DMS 273 treated with DMSO at 0.1 percent for 48 hours (cell line): ENCODE measurements at regions not wholly inside any gene's neighbourhood (a gene's known extent, or its start where the extent isn't known, plus 50 kb on each side); places are given as distances from the start of the nearest gene placed in this dataset.

Experiments
- DNase-seq: peaks from one replicate; lab custom pipeline; 2025; lab: John Stamatoyannopoulos, UW

DNA sequence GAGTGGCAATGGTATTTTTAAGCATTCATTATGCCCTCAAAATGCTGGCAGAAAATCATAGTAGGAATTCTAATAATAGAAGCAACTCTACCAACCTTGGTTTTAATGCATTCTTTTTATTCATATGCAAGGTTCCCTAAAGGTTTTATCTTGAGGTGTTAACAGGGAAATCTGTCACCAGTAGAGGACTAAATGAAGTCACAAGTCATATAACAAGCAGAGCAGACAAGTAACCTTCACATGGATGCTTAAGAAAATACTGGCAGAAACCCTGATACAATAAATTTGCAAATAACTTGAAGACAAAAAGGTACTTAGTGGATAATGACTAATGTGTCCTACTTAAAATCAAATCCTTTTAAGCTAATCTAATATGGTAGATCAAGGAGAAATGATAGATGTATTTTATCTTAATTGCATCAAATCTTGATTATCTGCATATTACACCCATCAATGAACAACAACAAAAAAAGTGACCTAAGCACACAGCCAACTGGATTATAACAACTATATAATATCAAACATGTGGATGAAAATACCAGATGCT lies 73.3 kb downstream of the RFC3 start:
- DNase-seq, result no peak

DNA sequence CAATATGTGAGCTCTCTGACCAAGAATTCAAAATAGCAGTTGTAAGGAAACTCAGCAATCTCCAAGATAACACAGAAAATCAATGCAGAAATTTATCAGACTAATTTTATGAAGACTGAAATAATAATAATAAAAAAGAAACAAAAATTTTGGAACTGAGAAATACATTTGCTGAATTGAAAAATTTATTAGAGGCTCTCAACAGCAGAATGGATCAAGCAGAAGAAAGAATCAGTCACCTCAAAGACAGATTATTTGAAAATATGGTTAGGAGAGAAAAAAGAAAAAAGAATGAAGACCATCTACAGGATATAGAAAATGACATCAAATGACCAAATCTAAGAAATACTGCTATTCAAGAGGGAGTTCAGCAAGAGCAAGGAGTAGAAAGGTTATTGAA lies 75.6 kb downstream of the RFC3 start:
- DNase-seq, result no peak

DNA sequence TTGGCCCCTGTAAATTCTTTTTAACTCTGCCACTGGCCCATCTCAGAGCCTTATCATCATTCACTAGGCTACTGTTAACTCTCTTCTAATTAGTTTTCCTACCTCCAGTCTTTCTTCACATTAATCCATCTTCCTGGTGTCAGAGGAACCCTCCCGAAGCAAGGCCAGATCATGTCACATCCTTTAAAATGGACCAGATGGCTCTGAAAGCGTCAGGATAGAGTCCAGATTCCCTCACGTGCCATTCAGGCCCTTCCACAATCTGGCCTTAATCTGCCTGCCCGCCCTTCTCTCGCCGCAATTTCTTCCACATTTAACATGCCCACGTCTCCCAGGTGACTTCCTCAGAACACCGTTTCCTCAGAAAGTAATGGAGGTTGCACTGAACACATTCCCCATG lies 86.5 kb downstream of the RFC3 start:
- no peak for DNase-seq

DNA sequence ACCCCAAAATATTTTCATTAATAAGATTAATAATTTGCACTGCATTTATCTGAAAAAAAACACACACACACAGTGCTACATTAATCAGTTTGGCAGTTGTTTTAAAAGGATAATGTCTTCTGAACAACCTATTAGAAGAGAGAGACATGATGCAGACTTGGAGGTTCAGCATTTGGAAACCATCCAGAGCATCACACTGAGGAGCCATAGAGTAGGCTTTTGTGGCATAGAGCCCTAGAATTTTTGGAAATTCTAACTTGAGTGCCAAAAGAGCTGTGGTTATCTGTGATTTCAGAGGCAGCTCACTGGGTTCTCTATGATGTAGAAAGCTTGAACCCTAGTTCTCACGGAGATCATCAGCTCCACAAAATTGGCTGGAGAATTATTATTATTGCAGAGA lies 90.2 kb downstream of the RFC3 start:
- DNase-seq, result no peak

DNA sequence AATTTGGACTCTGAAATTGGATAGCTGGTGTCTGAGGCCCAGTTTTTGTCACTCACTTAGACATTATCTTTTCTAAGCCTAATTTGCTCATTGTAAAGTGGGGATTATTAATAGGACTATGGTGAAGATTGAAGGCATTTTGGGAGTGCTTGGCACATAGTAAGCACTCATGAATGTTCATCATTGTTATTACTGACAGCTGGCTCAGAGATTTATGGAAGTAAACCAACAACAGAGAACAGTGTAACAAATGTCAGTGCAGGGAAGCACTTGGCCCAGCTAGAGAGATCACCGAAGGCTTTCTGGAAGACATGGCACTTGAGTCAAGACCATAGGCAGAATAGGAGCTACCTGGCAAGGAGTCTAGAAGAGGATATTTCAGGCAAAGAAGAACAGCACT lies 92.3 kb downstream of the RFC3 start:
- DNase-seq, result no peak

DNA sequence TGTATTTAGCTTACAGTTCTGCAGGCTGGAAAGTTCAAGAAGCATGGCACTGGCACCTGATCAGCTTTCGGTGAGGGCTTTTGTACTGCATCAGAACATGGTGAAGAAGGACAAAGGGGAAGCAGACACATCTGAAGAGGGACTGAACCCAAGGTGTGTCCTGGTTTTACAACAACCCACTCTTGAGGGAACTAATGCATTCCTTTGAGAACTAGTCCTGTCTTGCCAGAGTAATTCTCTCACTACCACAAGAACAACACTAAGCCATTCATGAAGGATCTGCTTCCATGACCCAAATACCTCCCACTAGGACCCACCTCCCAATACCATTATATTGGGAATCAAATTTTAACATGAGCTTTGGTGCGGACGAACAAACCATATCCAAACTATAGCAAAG lies 93.6 kb downstream of the RFC3 start:
- DNase-seq, result no peak

DNA sequence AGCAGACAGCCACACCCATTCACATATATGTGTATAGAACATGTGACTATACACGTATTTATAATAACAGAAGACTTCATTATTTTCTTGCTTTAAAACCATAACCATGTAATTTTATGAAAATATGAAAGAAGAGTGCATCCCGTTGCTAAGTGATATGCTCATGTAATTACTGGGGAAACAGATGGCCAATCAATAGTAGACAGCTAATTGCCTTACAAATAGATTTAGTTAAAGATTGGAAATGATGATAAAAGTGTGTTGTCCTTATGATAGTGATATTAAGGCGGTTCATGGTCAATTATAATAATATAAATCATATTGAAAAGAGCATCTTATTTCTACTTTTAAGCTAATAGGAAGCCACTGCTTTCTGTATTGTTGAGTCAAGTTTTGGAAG lies 95.9 kb downstream of the RFC3 start:
- DNase-seq, result peak; percentile 4

DNA sequence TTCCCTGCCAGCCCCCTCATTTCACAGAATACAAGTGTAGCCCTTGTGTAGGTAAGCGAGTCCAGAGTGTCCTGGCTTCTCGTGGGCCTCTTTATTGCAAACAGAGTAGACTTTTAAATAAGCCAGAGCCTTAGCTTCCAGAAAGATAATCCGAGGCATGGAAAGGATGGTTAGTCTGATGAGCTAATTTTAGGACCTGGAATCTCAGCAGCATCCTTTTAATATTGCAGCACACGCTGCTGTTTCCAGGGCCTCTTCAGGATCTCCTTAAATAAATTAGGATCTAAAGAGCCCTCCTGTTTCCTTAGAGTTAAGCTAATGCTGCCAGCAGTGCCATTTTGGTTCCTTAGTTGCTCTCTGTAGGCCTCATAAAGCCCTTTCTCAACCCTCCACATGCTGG lies 99.2 kb downstream of the RFC3 start:
- no peak for DNase-seq

DNA sequence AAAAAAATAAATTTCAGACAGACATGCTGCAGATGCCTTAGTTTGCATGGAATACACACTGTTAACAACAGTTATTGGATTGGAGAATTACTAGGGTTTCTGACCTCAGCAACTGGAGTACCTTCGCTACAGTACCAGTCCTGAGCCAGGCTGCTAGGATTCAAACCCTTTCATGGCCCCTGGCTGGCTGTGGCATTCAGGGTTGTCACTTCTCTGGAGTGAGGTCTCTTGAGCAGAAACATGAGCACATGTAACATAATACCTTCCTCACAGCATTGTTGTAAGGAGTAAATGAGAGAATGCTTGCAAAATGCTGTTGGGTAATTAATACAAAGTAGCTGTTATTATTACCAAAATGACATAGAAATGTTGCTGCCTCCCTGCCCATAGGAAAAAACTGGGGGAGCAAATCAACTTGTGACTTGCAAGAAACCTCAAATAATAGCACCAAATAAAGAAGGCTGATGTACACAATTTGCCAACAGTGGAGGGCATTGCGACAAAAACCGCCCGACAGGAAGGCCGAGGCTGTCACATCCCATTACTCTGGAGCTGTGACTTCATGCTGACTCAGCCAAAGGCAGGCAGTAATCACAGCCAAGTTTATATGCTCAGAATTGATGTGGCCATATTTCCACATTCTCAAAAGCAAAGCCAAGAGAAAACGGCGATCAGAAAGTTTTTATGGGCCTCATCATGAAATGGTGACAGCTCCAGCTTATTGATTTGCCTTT lies 100.4 kb downstream of the RFC3 start:
- no peak for DNase-seq

DNA sequence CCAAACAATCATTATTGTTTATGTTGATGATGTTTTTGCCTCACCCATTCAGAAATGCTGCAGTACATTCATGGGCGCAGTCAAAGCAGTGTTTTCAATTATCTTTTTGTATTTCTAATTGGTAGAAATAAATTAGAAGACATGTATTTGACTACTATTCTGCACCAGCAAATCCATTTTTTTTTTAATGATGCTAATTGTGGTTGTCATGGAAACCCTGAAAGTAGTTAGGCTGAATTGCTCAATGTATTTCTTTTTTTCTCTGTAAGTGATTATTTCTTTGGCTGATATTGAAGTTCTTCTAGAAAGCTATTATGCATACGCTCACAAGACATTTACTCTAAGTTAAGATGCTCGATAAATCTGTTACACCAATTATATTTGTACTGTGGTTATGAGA lies 101.2 kb downstream of the RFC3 start:
- no peak for DNase-seq

DNA sequence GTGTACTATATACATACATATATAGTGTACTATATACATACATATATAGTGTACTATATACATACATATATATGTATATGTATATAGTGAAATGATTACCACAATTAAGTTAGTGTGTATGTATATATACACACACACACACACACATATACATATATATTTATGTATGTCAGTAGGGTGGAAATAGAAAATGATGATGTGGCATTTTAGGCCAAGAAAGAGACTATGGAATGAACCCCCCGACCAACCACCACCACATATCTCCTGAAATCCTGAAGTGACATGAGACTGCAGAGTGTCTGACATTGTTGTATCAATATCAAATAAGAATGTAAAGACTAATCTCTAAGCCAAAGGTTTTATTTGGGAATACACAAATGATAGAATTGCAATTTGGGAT lies 107.6 kb downstream of the RFC3 start:
- no peak for DNase-seq

DNA sequence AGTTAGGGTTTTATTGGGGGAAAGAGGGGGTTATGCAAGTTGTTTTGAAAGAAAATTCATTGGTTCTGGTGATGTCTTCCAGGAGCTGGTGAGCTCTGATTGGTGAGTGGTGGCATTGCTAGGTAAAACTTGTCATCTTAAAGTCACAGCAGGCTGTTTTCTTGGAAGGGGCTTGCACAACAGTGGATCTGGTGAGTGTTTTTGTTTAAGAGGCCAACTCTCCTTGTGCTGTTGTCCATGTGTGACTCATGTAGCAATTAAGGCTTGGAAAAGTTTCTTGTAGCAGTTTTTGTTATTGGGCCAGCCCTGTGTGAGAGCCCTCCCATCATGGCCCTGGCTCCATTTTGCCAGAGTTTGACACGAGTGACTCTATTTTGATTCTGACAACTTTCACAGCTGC lies 109.4 kb downstream of the RFC3 start:
- no peak for DNase-seq

DNA sequence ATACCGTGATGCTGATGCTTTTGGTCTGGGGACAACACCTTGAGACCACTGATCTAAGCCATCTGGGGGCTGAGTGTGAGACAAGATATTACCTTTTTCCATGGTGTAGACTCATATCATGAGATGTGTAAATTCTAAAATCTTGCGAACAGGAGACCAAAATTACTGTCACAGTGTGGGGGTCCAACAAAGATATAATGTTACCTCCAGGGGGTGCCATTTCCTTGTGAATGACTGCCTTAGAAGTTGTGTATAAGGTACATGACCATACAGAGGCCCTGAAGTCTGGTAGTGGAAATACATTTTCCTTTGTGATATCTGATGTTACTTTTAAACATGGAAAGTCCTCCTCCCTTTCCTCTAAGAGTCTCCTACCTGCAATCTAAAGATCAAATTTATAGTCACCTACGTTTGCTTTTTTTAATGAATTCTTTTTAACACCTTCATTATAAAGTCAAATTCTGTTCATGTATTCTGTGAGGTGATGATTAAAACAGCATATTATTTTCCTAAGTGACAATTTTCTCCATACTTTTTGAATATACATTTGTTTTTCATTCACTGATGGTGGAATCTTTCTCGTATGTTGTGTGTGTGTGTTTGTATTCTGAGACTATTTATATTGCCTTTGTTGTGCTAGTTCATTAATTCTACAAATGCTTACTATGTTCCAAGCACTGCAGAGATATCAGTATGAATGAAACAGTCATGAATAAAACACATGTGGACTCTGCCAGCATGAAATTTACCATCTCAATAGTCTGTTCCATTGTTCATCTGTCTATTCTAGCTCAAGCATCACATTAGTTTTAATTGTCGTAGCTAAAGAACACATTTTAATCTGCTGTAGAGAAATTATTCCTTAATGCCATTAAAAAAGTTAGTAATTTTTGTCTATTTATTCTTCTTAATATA lies 113.7 kb downstream of the RFC3 start:
- no peak for DNase-seq

DNA sequence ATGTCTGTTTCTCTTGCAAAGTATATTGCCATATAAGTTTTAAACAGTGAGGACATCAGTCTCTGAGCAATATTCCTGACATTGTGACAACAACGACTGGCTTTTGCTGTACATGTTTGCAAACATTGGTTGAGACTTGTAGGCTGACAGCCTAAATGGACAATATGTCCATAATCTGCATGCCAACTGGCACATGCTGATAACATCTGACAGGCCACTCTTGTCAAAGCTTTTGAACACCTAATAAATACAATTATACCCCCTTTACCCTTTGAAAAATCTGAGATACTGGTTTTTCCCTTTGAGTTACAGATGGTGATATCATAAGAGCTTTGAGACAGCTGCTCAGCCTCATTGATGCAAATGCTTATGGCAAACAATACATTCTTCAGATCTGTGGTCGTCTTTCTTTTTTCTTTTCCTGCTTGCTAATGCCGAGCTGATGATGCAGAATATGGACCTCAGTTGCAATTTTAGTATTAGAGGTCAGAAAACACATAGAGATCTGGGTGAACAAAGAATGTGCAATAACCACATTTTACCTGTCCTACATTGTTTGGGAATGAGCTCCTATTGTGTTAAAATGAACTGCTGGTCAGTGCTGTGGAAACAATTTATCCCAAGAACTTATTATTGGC lies 114.9 kb downstream of the RFC3 start:
- peak; percentile 48 for DNase-seq

DNA sequence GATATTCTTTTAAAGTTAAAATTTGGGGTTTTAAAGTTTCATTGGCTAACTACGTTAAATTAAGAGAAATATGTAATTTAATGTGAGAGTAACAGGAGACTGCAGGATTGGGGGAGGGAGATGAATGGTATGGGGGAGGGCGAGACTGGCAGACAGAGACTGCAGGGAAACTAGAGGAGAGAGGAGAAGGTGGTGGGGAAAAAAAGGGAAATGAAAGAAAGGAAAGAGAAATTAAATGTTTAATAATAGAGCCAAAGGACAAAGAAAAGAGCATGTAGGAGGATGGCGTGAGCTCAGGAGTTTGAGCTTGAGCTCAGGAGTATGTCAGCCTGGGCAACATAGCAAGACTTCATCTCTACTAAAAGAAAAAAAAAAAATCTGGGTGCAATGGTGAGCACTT lies 115.9 kb downstream of the RFC3 start:
- no peak for DNase-seq

DNA sequence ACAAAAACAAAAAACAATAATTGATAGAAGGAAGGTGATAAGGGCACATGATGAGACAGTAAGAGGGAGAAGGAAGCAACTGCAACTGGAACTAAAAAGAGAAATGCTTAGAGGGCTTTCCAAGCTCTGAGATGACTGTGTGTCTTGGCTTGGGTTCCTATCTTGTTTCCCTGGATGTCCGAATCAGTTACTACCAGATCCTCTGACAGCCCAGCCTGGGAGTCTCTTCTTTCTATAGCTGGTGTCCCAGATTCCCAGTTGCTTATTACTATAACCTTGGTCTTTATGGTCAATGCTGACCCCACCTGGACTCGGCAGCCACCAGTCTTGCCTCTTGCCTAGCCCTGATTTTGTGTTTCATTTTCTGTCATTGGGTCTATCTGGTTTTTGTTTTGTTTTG lies 116.4 kb downstream of the RFC3 start:
- DNase-seq, result no peak

DNA sequence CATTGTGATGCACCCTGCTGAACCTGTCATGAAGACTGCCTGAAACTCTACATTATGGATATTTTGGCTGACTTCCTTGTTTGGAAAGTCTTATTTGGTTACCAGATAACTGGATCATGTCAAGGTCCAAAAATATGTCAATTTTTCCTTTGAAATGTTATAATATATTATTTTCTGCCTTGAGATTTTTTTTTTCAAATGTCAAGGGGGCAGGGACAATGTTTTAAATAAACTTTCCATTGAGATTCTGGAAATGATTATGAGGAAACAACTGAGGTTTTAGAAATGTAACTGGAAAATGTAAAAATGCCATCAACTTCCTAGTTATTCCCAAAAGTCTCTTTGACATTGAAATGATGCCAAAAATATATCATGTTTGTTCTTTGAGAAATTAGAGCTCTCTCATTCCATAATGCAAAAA lies 117.0 kb downstream of the RFC3 start:
- no peak for DNase-seq

DNA sequence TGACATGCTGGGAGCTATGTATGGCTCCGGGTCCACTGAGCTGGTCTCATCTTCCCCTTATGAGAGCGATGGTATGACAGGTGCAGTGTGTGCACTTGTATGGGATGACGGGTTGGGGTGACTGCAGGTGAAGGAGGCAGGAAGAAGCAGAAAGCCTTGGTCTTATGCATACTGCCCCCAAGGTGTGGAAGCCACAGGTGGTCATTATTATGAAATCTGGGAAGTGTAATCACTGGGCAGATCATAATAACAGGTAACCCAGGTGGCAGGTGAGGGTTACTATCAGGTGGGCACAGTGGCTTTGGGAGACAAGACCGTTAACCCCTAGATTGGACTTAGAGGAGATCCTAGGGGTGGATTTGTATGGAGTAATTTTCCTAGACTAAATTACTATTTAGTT lies 118.0 kb downstream of the RFC3 start:
- no peak for DNase-seq

DNA sequence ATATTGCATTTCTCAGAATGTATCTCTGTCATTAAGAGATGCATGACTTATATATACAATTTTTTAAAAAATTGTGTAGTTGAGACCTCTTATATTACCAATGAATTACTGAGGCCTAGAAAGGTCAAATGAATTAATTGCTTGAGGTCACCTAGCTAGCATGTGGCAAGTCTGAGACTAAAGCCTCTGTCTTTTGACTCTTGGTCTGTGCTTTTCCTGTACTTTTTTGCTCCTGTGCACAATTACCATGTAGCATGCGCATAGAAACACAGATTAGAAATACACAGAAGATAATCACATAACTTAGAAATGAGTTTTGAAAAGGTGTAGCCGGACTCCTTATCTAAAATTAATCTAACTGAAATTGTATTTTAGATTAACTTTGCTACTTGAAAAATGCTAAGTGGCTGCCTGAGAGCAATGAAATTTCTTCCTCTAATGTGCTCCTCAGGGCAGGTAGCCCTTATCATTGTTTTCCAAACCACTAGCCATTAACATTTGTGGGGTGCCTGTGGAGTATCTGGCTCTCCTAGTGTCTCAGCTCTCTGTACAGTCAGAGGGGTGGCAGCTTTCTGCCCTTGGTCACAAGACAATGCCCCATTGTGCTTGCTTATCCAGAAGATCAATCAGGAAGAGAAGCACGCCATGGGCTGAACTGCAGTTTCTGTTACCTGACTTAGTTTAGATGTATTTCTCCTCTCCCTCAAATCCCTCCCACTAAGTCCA lies 119.6 kb downstream of the RFC3 start:
- DNase-seq, result no peak

DNA sequence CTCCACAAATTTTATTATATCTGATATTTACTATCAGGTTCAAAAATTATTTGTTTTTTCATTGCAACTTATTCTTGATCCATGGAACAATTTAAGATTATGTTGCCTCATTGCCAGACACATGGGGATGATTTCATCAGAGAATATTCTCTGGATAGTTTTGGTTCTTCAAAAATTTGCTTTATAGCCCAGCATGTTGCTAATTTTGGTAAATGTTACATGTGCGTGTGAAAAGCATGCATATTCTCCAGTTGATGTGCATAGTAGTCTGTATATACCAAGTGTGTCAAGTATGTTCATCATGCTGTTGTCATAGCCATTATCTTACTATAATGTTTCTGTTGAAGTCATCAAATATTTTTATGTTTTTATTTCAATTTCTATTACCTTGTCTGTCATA lies 122.3 kb downstream of the RFC3 start:
- DNase-seq, result no peak

DNA sequence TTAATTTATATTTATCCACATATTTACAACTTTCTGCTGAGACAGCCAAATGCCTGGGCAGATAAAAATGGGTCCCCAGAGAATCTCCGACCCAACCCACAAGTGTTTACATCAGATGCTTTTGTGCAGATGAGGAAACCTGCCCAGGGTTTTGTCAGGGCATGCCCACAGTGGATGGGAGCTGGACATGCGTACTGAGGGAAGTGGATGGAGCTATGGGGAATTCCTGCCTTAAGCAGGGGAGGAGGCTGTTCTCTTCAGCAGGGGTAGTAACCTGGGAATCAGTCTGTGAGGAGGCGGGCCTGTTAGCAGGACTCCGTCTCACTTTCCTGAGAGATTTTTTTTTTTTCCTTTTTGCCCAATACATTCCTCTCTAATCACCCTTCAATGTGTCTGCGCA lies 122.9 kb downstream of the RFC3 start:
- DNase-seq, result no peak

DNA sequence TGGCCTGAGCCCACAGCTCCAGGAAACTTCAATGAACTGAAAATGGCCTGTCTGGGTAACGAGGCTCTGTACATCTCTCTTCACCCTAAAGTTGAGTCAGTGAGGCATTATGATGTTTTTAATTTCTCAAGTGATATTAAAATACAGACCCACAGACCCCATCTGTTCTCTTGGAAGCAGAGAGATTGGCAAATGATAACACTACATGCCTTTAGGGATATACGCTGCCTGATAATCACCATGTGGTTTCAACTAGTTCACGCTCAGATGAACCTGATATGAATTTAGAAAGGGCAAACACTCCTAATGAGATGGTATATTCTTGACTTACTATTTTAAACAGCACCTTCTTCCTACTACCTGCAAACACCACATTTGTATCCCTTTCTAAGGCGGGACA lies 127.5 kb downstream of the RFC3 start:
- peak; percentile 53 for DNase-seq
